HG02885 (cell line): ENCODE measurements at regions not wholly inside any gene's neighbourhood (a gene's known extent, or its start where the extent isn't known, plus 50 kb on each side); places are given as distances from the start of the nearest gene placed in this dataset.

Experiments used
- ATAC-seq: cut with Tn5 transposase; IDR thresholded peaks from one replicate; pipeline ENCODE4 v1.9.1; 2021; ENCODE audit warnings: mild to moderate bottlenecking; ENCODE audit not compliant: unreplicated experiment, poor library complexity

GRCh38 chr5:1945606-1946005, 62.9 kb upstream of the IRX4 start:
- ATAC-seq: no peak

- ATAC-seq: no peak
These were observed 61.7 kb upstream of the IRX4 start for GRCh38 chr5:1944408-1944807.

- ATAC-seq: no peak
These were observed 60.8 kb upstream of the IRX4 start for GRCh38 chr5:1943481-1943880.

- ATAC-seq: no peak
These were observed 59.9 kb upstream of the IRX4 start for GRCh38 chr5:1942630-1943029.

GRCh38 chr5:1942158-1942557, 59.4 kb upstream of the IRX4 start:
- ATAC-seq: no peak

GRCh38 chr5:1939256-1939655, 56.5 kb upstream of the IRX4 start:
- no peak for ATAC-seq

- ATAC-seq: no peak
These were observed 55.7 kb upstream of the IRX4 start for GRCh38 chr5:1938310-1939000.

GRCh38 chr5:1937590-1937989, 54.9 kb upstream of the IRX4 start:
- ATAC-seq: no peak

GRCh38 chr5:1936901-1937300, 54.2 kb upstream of the IRX4 start:
- no peak for ATAC-seq

GRCh38 chr5:1936413-1936812, 53.7 kb upstream of the IRX4 start:
- no peak for ATAC-seq

- no peak for ATAC-seq
These were observed 52.2 kb upstream of the IRX4 start for GRCh38 chr5:1934801-1935429.

GRCh38 chr5:1934056-1934394, 51.3 kb upstream of the IRX4 start:
- no peak for ATAC-seq

GRCh38 chr5:1933364-1934055, 50.8 kb upstream of the IRX4 start:
- ATAC-seq: no peak
